ENCODE measurements at regions not wholly inside any gene's neighbourhood (a gene's known extent, or its start where the extent isn't known, plus 50 kb on each side); places are given as distances from the start of the nearest gene placed in this dataset.
"Not testable (repeated sequence)": the region's sequence is repeated elsewhere in the genome, so short reads cannot be mapped to it uniquely, and the experiment has no call there.

- no peak for DNase-seq (ENCODE audit: low read depth, low spot score)
- no peak overlapping the region for H3K27ac ChIP-seq
These were observed 278.4 kb upstream of the DCN start for GRCh38 chr12:91461061-91461460.

- DNase-seq (ENCODE audit: low read depth, low spot score): no peak
These were observed 277.9 kb upstream of the DCN start for GRCh38 chr12:91460469-91460868.

GRCh38 chr12:91455321-91455720 lies 272.7 kb upstream of the DCN start:
- H3K27ac ChIP-seq: no peak overlapping the region
- no peak for DNase-seq (ENCODE audit: low read depth, low spot score)

More at GRCh38 chr12:91460469-91460868, 277.9 kb upstream of the DCN start:
- H3K27ac ChIP-seq: no peak overlapping the region

GRCh38 chr12:91454179-91454578 lies 271.6 kb upstream of the DCN start:
- H3K27ac ChIP-seq: no peak overlapping the region
- no peak for DNase-seq (ENCODE audit: low read depth, low spot score)

GRCh38 chr12:91452464-91452863 lies 269.8 kb upstream of the DCN start:
- H3K27ac ChIP-seq: not testable (repeated sequence)

GRCh38 chr12:91441993-91442952 lies 259.7 kb upstream of the DCN start:
- no peak overlapping the region for H3K27ac ChIP-seq
- DNase-seq (ENCODE audit: low read depth, low spot score): no peak

More at GRCh38 chr12:91452464-91452863, 269.8 kb upstream of the DCN start:
- not testable (repeated sequence) for DNase-seq (ENCODE audit: low read depth, low spot score)

- no peak for DNase-seq (ENCODE audit: low read depth, low spot score)
- H3K27ac ChIP-seq: no peak overlapping the region
These were observed 258.6 kb upstream of the DCN start for GRCh38 chr12:91441246-91441645.

- no peak for DNase-seq (ENCODE audit: low read depth, low spot score)
- H3K27ac ChIP-seq: no peak overlapping the region
These were observed 251.5 kb upstream of the DCN start for GRCh38 chr12:91434081-91434480.

- no peak overlapping the region for H3K27ac ChIP-seq
- DNase-seq (ENCODE audit: low read depth, low spot score): no peak
These were observed 250.1 kb upstream of the DCN start for GRCh38 chr12:91432755-91433154.

- H3K27ac ChIP-seq: no peak overlapping the region
- no peak for DNase-seq (ENCODE audit: low read depth, low spot score)
These were observed 249.5 kb upstream of the DCN start for GRCh38 chr12:91432089-91432488.

- no peak overlapping the region for H3K27ac ChIP-seq
These were observed 241.9 kb upstream of the DCN start for GRCh38 chr12:91424506-91424905.

GRCh38 chr12:91423693-91424050 lies 241.1 kb upstream of the DCN start:
- H3K27ac ChIP-seq: no peak overlapping the region
- DNase-seq (ENCODE audit: low read depth, low spot score): no peak

More at GRCh38 chr12:91424506-91424905, 241.9 kb upstream of the DCN start:
- no peak for DNase-seq (ENCODE audit: low read depth, low spot score)

- no peak for DNase-seq (ENCODE audit: low read depth, low spot score)
- H3K27ac ChIP-seq: no peak overlapping the region
These were observed 240.4 kb upstream of the DCN start for GRCh38 chr12:91422811-91423692.

GRCh38 chr12:91422127-91422526 lies 239.5 kb upstream of the DCN start:
- H3K27ac ChIP-seq: no peak overlapping the region

GRCh38 chr12:91419809-91420208 lies 237.2 kb upstream of the DCN start:
- no peak for DNase-seq (ENCODE audit: low read depth, low spot score)

More at GRCh38 chr12:91422127-91422526, 239.5 kb upstream of the DCN start:
- DNase-seq (ENCODE audit: low read depth, low spot score): no peak

GRCh38 chr12:91418221-91419090 lies 235.8 kb upstream of the DCN start:
- H3K27ac ChIP-seq: no peak overlapping the region
- DNase-seq (ENCODE audit: low read depth, low spot score): no peak

More at GRCh38 chr12:91419809-91420208, 237.2 kb upstream of the DCN start:
- no peak overlapping the region for H3K27ac ChIP-seq

- no peak overlapping the region for H3K27ac ChIP-seq
- DNase-seq (ENCODE audit: low read depth, low spot score): no peak
These were observed 235.0 kb upstream of the DCN start for GRCh38 chr12:91417650-91418049.

- DNase-seq (ENCODE audit: low read depth, low spot score): no peak
- no peak overlapping the region for H3K27ac ChIP-seq
These were observed 232.0 kb upstream of the DCN start for GRCh38 chr12:91414636-91415035.

GRCh38 chr12:91413581-91414546 lies 231.2 kb upstream of the DCN start:
- peak overlapping the region; percentile 49 for H3K27ac ChIP-seq
- DNase-seq (ENCODE audit: low read depth, low spot score): peak; percentile 84
